Astrocyte (in vitro differentiated cells and primary cell): ENCODE measurements at regions not wholly inside any gene's neighbourhood (a gene's known extent, or its start where the extent isn't known, plus 50 kb on each side); places are given as distances from the start of the nearest gene placed in this dataset.

ENCODE experiments used
- DNase-seq: peaks from one replicate; pipeline ENCODE4 v3.0.0-alpha.2; 2010; ENCODE audit warnings: low read depth
- FAIRE-seq: peaks from 2 replicates; lab custom pipeline; 2011; peaks lifted over from hg19 to GRCh38; lab: Jason Lieb, UNC
- H2AFZ ChIP-seq: 2 replicates; pipeline ENCODE4 v1.6.0; 2012; ENCODE audit warnings: low read depth, low read length, inconsistent platforms
- H3K27ac ChIP-seq: 2 replicates; pipeline ENCODE4 v1.5.1; 2011; ENCODE audit warnings: low read depth, low read length, inconsistent platforms
- H3K27me3 ChIP-seq: 2 replicates; pipeline ENCODE4 v1.6.0; 2011; ENCODE audit warnings: low read length, inconsistent platforms; ENCODE audit not compliant: insufficient read depth
- H3K36me3 ChIP-seq: 2 replicates; pipeline ENCODE4 v1.5.1; 2011; ENCODE audit warnings: low read length, inconsistent platforms; ENCODE audit not compliant: insufficient read depth
- H3K4me1 ChIP-seq: 2 replicates; pipeline ENCODE4 v1.5.1; 2011; ENCODE audit warnings: low read length, inconsistent platforms; ENCODE audit not compliant: insufficient read depth
- H3K4me2 ChIP-seq: 2 replicates; pipeline ENCODE4 v1.6.0; 2012; ENCODE audit warnings: low read length, inconsistent platforms
- H3K4me3 ChIP-seq: 2 replicates; pipeline ENCODE4 v1.5.1; 2011; ENCODE audit warnings: low read depth, mild to moderate bottlenecking, low read length, inconsistent platforms; ENCODE audit not compliant: insufficient read depth
- H3K79me2 ChIP-seq: 2 replicates; pipeline ENCODE4 v1.6.0; 2012; ENCODE audit warnings: mild to moderate bottlenecking, low read length, inconsistent platforms; ENCODE audit not compliant: insufficient read depth
- H3K9ac ChIP-seq: 2 replicates; pipeline ENCODE4 v1.6.0; 2012; ENCODE audit warnings: mild to moderate bottlenecking, low read length, inconsistent platforms
- H3K9me3 ChIP-seq: 2 replicates; pipeline ENCODE4 v1.5.1; 2012; ENCODE audit warnings: low read depth, mild to moderate bottlenecking, low read length, inconsistent platforms; ENCODE audit not compliant: insufficient read depth
- H4K20me1 ChIP-seq: 2 replicates; pipeline ENCODE4 v1.6.0; 2012; ENCODE audit warnings: low read length, inconsistent platforms; ENCODE audit not compliant: insufficient read depth
- H3K27ac Mint-ChIP-seq: one replicate; pipeline ENCODE4 v1.8.0; 2021; ENCODE audit warnings: mild to moderate bottlenecking, mixed read lengths; ENCODE audit not compliant: unreplicated experiment
- H3K27me3 Mint-ChIP-seq: one replicate; pipeline ENCODE4 v1.8.0; 2021; ENCODE audit warnings: low read depth, mixed read lengths; ENCODE audit not compliant: unreplicated experiment
- H3K36me3 Mint-ChIP-seq: one replicate; pipeline ENCODE4 v1.8.0; 2021; ENCODE audit warnings: low read depth, mixed read lengths; ENCODE audit not compliant: unreplicated experiment
- H3K4me1 Mint-ChIP-seq: one replicate; pipeline ENCODE4 v1.8.0; 2021; ENCODE audit warnings: low read depth, mixed read lengths; ENCODE audit not compliant: unreplicated experiment
- H3K4me3 Mint-ChIP-seq: one replicate; pipeline ENCODE4 v1.8.0; 2021; ENCODE audit warnings: mild to moderate bottlenecking, moderate library complexity, mixed read lengths; ENCODE audit not compliant: unreplicated experiment
- H3K9me3 Mint-ChIP-seq: one replicate; pipeline ENCODE4 v1.8.0; 2021; ENCODE audit warnings: mild to moderate bottlenecking, mixed read lengths; ENCODE audit not compliant: unreplicated experiment
- EZH2 ChIP-seq: IDR thresholded peaks from 2 replicates; pipeline ENCODE4 v1.6.1; 2012; ENCODE audit warnings: mild to moderate bottlenecking, low read length, inconsistent platforms; ENCODE audit not compliant: insufficient read depth
- TF ChIP-seq, protein P1 (sequence below): IDR thresholded peaks from 2 replicates; pipeline ENCODE4 v1.5.1; 2011; ENCODE audit warnings: low read depth, mild to moderate bottlenecking, inconsistent platforms, low read length, moderate library complexity; ENCODE audit not compliant: insufficient read depth

DNA sequence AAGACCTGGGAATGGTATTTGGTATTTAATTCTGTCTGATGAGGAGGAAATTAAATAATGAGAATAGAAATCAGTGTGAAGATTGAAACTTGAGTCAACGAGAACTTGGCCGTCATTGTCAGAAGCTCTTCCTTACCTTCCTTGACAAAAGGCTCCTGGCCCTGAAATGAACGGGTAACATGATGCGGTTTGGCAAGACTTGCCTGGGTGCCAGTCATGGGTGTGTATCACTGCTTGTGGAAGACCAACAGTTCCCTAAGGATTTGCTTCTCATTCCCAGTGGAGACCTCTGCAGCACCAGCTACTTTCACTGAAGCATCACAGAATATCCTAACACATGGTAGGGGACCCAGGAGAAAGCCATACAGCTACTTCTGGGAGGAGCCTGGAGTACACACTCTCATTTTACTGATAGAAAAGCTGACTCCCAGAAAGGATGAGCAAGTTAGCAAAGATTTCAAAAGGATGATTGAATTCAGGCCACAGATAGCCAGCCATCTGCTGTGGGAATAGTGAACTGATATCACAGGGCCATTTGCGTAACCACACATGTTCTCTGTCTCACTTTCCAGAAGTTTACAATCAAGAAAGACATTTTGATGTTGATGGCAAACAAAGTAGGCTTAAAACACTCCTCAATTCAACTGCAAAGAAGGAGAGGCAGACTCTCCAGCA, 258.1 kb upstream of the SALL1 start:
- Mint-ChIP-seq H3K36me3 (no peaks in the 10 kb centered on the region), H3K9me3 (no peaks in the 10 kb centered on the region), H3K27me3 (peaks cover 6% of the 10 kb centered on the region), H3K4me1 (peaks cover 12% of the 10 kb centered on the region), H3K4me3 (no peak overlapping the region), H3K27ac (no peak overlapping the region)
- H3K27me3 ChIP-seq = no peaks in the 10 kb centered on the region
- H3K9ac ChIP-seq = peak overlapping the region; percentile 68
- H4K20me1 ChIP-seq = no peaks in the 10 kb centered on the region
- no peaks in the 10 kb centered on the region for H3K79me2 ChIP-seq
- peaks cover 24% of the 10 kb centered on the region for H3K4me1 ChIP-seq
- H3K9me3 ChIP-seq = no peaks in the 10 kb centered on the region
- H2AFZ ChIP-seq = peak overlapping the region; percentile 3
- no peaks in the 10 kb centered on the region for H3K36me3 ChIP-seq
- FAIRE-seq (no peak), DNase-seq (no peak)
- H3K4me3 ChIP-seq = no peak overlapping the region
- TF ChIP-seq EZH2 = no peak
- TF ChIP-seq, protein P1, sequence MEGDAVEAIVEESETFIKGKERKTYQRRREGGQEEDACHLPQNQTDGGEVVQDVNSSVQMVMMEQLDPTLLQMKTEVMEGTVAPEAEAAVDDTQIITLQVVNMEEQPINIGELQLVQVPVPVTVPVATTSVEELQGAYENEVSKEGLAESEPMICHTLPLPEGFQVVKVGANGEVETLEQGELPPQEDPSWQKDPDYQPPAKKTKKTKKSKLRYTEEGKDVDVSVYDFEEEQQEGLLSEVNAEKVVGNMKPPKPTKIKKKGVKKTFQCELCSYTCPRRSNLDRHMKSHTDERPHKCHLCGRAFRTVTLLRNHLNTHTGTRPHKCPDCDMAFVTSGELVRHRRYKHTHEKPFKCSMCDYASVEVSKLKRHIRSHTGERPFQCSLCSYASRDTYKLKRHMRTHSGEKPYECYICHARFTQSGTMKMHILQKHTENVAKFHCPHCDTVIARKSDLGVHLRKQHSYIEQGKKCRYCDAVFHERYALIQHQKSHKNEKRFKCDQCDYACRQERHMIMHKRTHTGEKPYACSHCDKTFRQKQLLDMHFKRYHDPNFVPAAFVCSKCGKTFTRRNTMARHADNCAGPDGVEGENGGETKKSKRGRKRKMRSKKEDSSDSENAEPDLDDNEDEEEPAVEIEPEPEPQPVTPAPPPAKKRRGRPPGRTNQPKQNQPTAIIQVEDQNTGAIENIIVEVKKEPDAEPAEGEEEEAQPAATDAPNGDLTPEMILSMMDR = no peak
- peak overlapping the region; percentile 71 for H3K4me2 ChIP-seq
- peak overlapping the region; percentile 78 for H3K27ac ChIP-seq

DNA sequence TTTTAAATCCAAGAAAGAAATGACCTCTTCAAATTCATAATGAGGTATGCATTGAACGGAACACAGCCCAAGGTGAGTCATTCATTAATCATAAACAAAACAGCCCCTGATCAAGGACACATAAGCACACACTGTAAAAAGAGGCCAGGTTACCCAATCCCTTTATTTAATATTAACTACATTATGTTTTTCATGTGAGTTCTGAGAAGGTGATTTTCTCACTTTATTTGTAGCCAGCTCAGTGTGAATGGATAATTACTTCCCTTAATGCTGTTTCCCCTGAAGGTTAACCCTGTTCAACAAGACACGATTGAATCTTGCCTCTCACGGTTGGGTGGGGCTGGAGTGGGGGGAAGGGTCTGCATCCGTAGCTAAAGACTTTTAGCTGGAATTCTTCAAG, 257.3 kb upstream of the SALL1 start:
- Mint-ChIP-seq H3K4me3 (no peak overlapping the region), H3K27ac (no peak overlapping the region), H3K4me1 (peaks cover 12% of the 10 kb centered on the region), H3K27me3 (peaks cover 10% of the 10 kb centered on the region), H3K36me3 (no peaks in the 10 kb centered on the region), H3K9me3 (no peaks in the 10 kb centered on the region)
- no peak overlapping the region for H2AFZ ChIP-seq
- peaks cover 24% of the 10 kb centered on the region for H3K4me1 ChIP-seq
- H3K4me3 ChIP-seq = no peak overlapping the region
- DNase-seq (peak; percentile 64), FAIRE-seq (no peak)
- TF ChIP-seq, protein P1 = no peak
- TF ChIP-seq EZH2 = no peak
- H3K36me3 ChIP-seq = no peaks in the 10 kb centered on the region
- no peaks in the 10 kb centered on the region for H3K79me2 ChIP-seq
- H3K27ac ChIP-seq = peak overlapping the region; percentile 78
- H3K9ac ChIP-seq = peak overlapping the region; percentile 68
- H3K9me3 ChIP-seq = no peaks in the 10 kb centered on the region
- H4K20me1 ChIP-seq = no peaks in the 10 kb centered on the region
- no peaks in the 10 kb centered on the region for H3K27me3 ChIP-seq
- H3K4me2 ChIP-seq = peak overlapping the region; percentile 71

DNA sequence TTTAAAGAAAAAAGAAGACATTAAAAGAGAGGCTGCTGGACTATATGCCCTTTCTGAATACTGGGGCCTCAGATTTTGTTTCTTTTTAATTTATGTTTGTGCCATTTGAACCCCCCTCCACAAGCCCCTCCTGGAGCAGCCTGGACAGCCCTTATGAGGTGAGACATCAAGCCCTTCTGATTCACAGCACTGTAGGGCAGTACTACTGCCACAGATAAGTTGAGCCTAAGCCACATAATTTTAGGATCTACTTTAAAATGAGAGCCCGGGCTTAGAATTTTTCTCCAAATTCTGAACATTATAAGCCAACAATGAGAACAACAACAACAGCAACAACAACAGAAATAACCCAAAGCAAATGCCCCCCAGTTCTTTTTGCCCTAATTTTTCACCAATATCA, 256.9 kb upstream of the SALL1 start:
- Histone ChIP-seq H4K20me1 (no peaks in the 10 kb centered on the region), H3K4me2 (peak overlapping the region; percentile 71), H3K79me2 (no peaks in the 10 kb centered on the region), H3K36me3 (no peaks in the 10 kb centered on the region), H3K9me3 (no peaks in the 10 kb centered on the region), H3K9ac (peak overlapping the region; percentile 68), H3K4me1 (peaks cover 24% of the 10 kb centered on the region), H3K4me3 (no peak overlapping the region), H2AFZ (no peak overlapping the region), H3K27ac (peak overlapping the region; percentile 78), H3K27me3 (no peaks in the 10 kb centered on the region)
- H3K9me3 Mint-ChIP-seq = no peaks in the 10 kb centered on the region
- no peak overlapping the region for H3K4me3 Mint-ChIP-seq
- no peak for DNase-seq
- no peak for FAIRE-seq
- H3K27me3 Mint-ChIP-seq = peaks cover 9% of the 10 kb centered on the region
- no peaks in the 10 kb centered on the region for H3K36me3 Mint-ChIP-seq
- H3K27ac Mint-ChIP-seq = no peak overlapping the region
- no peak for TF ChIP-seq EZH2
- TF ChIP-seq, protein P1 = no peak
- peaks cover 12% of the 10 kb centered on the region for H3K4me1 Mint-ChIP-seq
